H1 (cell line): ENCODE measurements at regions not wholly inside any gene's neighbourhood (a gene's known extent, or its start where the extent isn't known, plus 50 kb on each side); places are given as distances from the start of the nearest gene placed in this dataset.

ENCODE experiments used
- CTCF ChIA-PET: fragments of 300-600 bp; sonication (Branson Sonifier 250); formaldehyde crosslinking; loops from one replicate; lab custom pipeline; 2021; ENCODE audit not compliant: partially characterized antibody; lab: Charles Lee
- POLR2A ChIA-PET: fragments of 300-600 bp; sonication (Branson Sonifier 250); formaldehyde crosslinking; loops from one replicate; lab custom pipeline; 2021; ENCODE audit warnings: inconsistent platforms; ENCODE audit not compliant: partially characterized antibody; lab: Charles Lee
- DNase-seq, 2 experiments: peaks; one replicate each; pipeline versions ENCODE4 v3.0.0 to v3.0.0-alpha.2; 2010 to 2022; ENCODE audit warnings: low spot score in 2 of 2, low read depth in 1 of 2, mixed read lengths in 1 of 2
- FAIRE-seq: peaks from 2 replicates; lab custom pipeline; 2011; peaks lifted over from hg19 to GRCh38; lab: Jason Lieb, UNC
- H2AFZ ChIP-seq: 2 replicates; pipeline ENCODE4 v1.8.1; 2012; ENCODE audit warnings: low read length, inconsistent platforms
- H2AK5ac ChIP-seq: 2 replicates; pipeline ENCODE4 v1.6.1; 2013; ENCODE audit warnings: low read depth, low read length
- H2BK120ac ChIP-seq: replicated peaks from 2 replicates; pipeline ENCODE3; 2013; ENCODE audit warnings: low read depth, low read length, inconsistent platforms
- H2BK12ac ChIP-seq: 2 replicates; pipeline ENCODE4 v1.6.1; 2013; ENCODE audit warnings: low read depth, low read length
- H2BK15ac ChIP-seq: 2 replicates; pipeline ENCODE4 v1.6.1; 2013; ENCODE audit warnings: low read length
- H2BK20ac ChIP-seq: 2 replicates; pipeline ENCODE4 v1.6.1; 2013; ENCODE audit warnings: low read length
- H2BK5ac ChIP-seq: 2 replicates; pipeline ENCODE4 v1.6.1; 2013; ENCODE audit warnings: low read depth, low read length
- H3K14ac ChIP-seq: 2 replicates; pipeline ENCODE4 v1.6.1; 2013; ENCODE audit warnings: inconsistent platforms; ENCODE audit not compliant: insufficient read length
- H3K18ac ChIP-seq: 2 replicates; pipeline ENCODE4 v1.6.1; 2013; ENCODE audit warnings: low read length; ENCODE audit errors: extremely low read depth
- H3K23ac ChIP-seq: 2 replicates; pipeline ENCODE4 v1.6.1; 2013; ENCODE audit warnings: inconsistent platforms; ENCODE audit not compliant: insufficient read length
- H3K23me2 ChIP-seq: 2 replicates; pipeline ENCODE4 v1.6.1; 2013; ENCODE audit warnings: low read depth, low read length
- H3K27ac ChIP-seq: 2 replicates; pipeline ENCODE4 v1.6.1; 2011; ENCODE audit warnings: low read depth, low read length, inconsistent platforms
- H3K27me3 ChIP-seq, 4 experiments: replicated peaks in 1 of 4; 1 replicate in 1 of 4; 2 replicates in 3 of 4; pipeline versions ENCODE4 v1.6.1 to v1.8.1; 2011 to 2013; ENCODE audit warnings: low read length in 3 of 4, mild to moderate bottlenecking in 3 of 4, inconsistent platforms in 2 of 4, mixed read lengths in 2 of 4, moderate library complexity in 1 of 4; ENCODE audit not compliant: control insufficient read depth in 3 of 4, insufficient read depth in 3 of 4; ENCODE audit errors: extremely low read depth in 1 of 4
- H3K36me3 ChIP-seq, 4 experiments: 2 replicates each; pipeline versions ENCODE4 v1.6.1 to v1.8.1; 2011 to 2013; ENCODE audit warnings: mild to moderate bottlenecking in 4 of 4, low read length in 3 of 4, moderate library complexity in 2 of 4, control low read depth in 1 of 4, inconsistent platforms in 1 of 4; ENCODE audit not compliant: insufficient read depth in 4 of 4, control insufficient read depth in 2 of 4
- H3K4ac ChIP-seq: replicated peaks from 2 replicates; pipeline ENCODE3; 2013; ENCODE audit warnings: low read length, low read depth, mixed read lengths, inconsistent platforms; ENCODE audit not compliant: insufficient read length
- H3K4me1 ChIP-seq, 4 experiments: replicated peaks in 1 of 4; 1 replicate in 1 of 4; 2 replicates in 3 of 4; pipeline versions ENCODE4 v1.6.1 to v1.8.1; 2011 to 2013; ENCODE audit warnings: low read length in 3 of 4, inconsistent platforms in 2 of 4, mixed read lengths in 1 of 4; ENCODE audit not compliant: insufficient read depth in 4 of 4, control insufficient read depth in 3 of 4
- H3K4me2 ChIP-seq, 2 experiments: 2 replicates each; pipeline versions ENCODE4 v1.6.1 to v1.8.1; 2011 to 2013; ENCODE audit warnings: low read depth in 2 of 2, low read length in 2 of 2, control low read depth in 1 of 2, inconsistent platforms in 1 of 2, mild to moderate bottlenecking in 1 of 2; ENCODE audit not compliant: insufficient read depth in 1 of 2
- H3K4me3 ChIP-seq, 4 experiments: fragments of 200-600, 300-600 bp in 1 of 4; sonication (generic), shearing (Covaris generic), sonication (Bioruptor Twin) in 1 of 4; 2 replicates each; pipeline versions ENCODE4 v1.5.1 to v1.8.1; 2011 to 2016; ENCODE audit warnings: low read length in 4 of 4, low read depth in 3 of 4, control low read depth in 2 of 4, inconsistent platforms in 2 of 4, mild to moderate bottlenecking in 2 of 4, mixed read lengths in 1 of 4, moderate library complexity in 1 of 4; ENCODE audit not compliant: insufficient read depth in 2 of 4; ENCODE audit errors: extremely low read depth in 1 of 4
- H3K56ac ChIP-seq: replicated peaks from 2 replicates; pipeline ENCODE3; 2013; ENCODE audit warnings: low read depth, mild to moderate bottlenecking, mixed read lengths, low read length, inconsistent platforms; ENCODE audit not compliant: insufficient read length
- H3K79me1 ChIP-seq: 2 replicates; pipeline ENCODE4 v1.6.1; 2013; ENCODE audit warnings: low read depth, low read length, control low read depth
- H3K79me2 ChIP-seq, 2 experiments: 2 replicates each; pipeline versions ENCODE4 v1.6.1 to v1.8.1; 2012 to 2013; ENCODE audit warnings: low read length in 2 of 2, mild to moderate bottlenecking in 2 of 2, inconsistent platforms in 1 of 2; ENCODE audit not compliant: insufficient read depth in 2 of 2, control insufficient read depth in 1 of 2
- H3K9ac ChIP-seq, 4 experiments: replicated peaks in 1 of 4; 1 replicate in 1 of 4; 2 replicates in 3 of 4; pipeline versions ENCODE4 v1.6.1 to v1.8.1; 2011 to 2013; ENCODE audit warnings: low read depth in 3 of 4, low read length in 3 of 4, control low read depth in 2 of 4, mild to moderate bottlenecking in 2 of 4, moderate library complexity in 2 of 4, inconsistent platforms in 1 of 4; ENCODE audit errors: extremely low read depth in 1 of 4
- H3K9me3 ChIP-seq, 2 experiments: 2 replicates each; pipeline versions ENCODE4 v1.6.1 to v1.8.1; 2012 to 2013; ENCODE audit warnings: mild to moderate bottlenecking in 2 of 2, moderate library complexity in 2 of 2, control low read depth in 1 of 2, inconsistent platforms in 1 of 2, low read depth in 1 of 2, low read length in 1 of 2, mixed read lengths in 1 of 2; ENCODE audit not compliant: insufficient read depth in 2 of 2
- H4K20me1 ChIP-seq, 2 experiments: replicated peaks in 1 of 2; 2 replicates each; pipeline versions ENCODE3 to v1.8.1; 2011 to 2013; ENCODE audit warnings: inconsistent platforms in 2 of 2, low read length in 2 of 2, mild to moderate bottlenecking in 1 of 2; ENCODE audit not compliant: insufficient read depth in 2 of 2, control insufficient read depth in 1 of 2
- H4K5ac ChIP-seq: 2 replicates; pipeline ENCODE4 v1.6.1; 2013; ENCODE audit warnings: low read length, low read depth, mixed read lengths, inconsistent platforms; ENCODE audit not compliant: insufficient read length
- H4K8ac ChIP-seq: 2 replicates; pipeline ENCODE4 v1.8.0; 2013; ENCODE audit warnings: mild to moderate bottlenecking, moderate library complexity, low read length, inconsistent platforms; ENCODE audit not compliant: insufficient read depth; ENCODE audit errors: extremely low read depth
- H4K91ac ChIP-seq: replicated peaks from 2 replicates; pipeline ENCODE3; 2013; ENCODE audit warnings: low read length, mixed read lengths, inconsistent platforms; ENCODE audit not compliant: insufficient read length
- KDM1A ChIP-seq: fragments of 200-600, 300-600 bp; sonication (generic); IDR thresholded peaks from 2 replicates; pipeline ENCODE4 v1.7.1; 2016; ENCODE audit warnings: mild to moderate bottlenecking, low read length, borderline replicate concordance
- SP1 ChIP-seq: IDR thresholded peaks from 2 replicates; pipeline ENCODE4 v1.6.1; 2011; ENCODE audit warnings: low read depth, low read length
- TAF7 ChIP-seq: optimal IDR thresholded peaks from 2 replicates; pipeline ENCODE3; 2011; ENCODE audit warnings: low read depth, mild to moderate bottlenecking, inconsistent platforms, low read length, moderate library complexity, borderline replicate concordance
- YY1 ChIP-seq: IDR thresholded peaks from 2 replicates; pipeline ENCODE4 v1.6.1; 2011; ENCODE audit warnings: low read depth, mild to moderate bottlenecking, low read length
- WGBS, 2 experiments: shearing (Covaris generic) in 1 of 2; methylation state at CpG; one replicate each; pipeline versions ENCODE4 v1.1.6 to v1.1.7; 2013 to 2015; ENCODE audit warnings: low lambda C conversion rate in 2 of 2, mixed read lengths in 2 of 2, inconsistent platforms in 1 of 2, low coverage in 1 of 2, missing lambda C conversion rate in 1 of 2; ENCODE audit not compliant: insufficient replicate concordance in 2 of 2, insufficient coverage in 1 of 2, insufficient read length in 1 of 2; ENCODE audit errors: extremely low coverage in 1 of 2, missing lambda C conversion rate in 1 of 2; 5-methylcytosine and 5-hydroxymethylcytosine counted together

GRCh38 chr18:78862395-78862794 lies 117.2 kb upstream of the SALL3 start:
- H3K79me1 ChIP-seq: no peaks in the 10 kb centered on the region
- no peaks in the 10 kb centered on the region for H3K79me2 ChIP-seq
- no peak overlapping the region for H3K9ac ChIP-seq
- no peak overlapping the region for H2AK5ac ChIP-seq
- H4K91ac ChIP-seq: no peak overlapping the region
- H3K4ac ChIP-seq: no peak overlapping the region
- H2BK20ac ChIP-seq: no peak overlapping the region
- no peak for FAIRE-seq
- no peak overlapping the region for H2BK12ac ChIP-seq
- no peak overlapping the region for H4K8ac ChIP-seq
- TF ChIP-seq TAF7: no peak
- TF ChIP-seq SP1: no peak
- TF ChIP-seq YY1: no peak
- no peak for TF ChIP-seq KDM1A
- TF ChIP-seq, all 59 proteins: peak for 0
- no peak overlapping the region for H3K14ac ChIP-seq
- H3K27ac ChIP-seq: no peak overlapping the region
- H3K4me1 ChIP-seq: no peaks in the 10 kb centered on the region; a peak in 1 of 7 replicates
- no peak overlapping the region for H3K4me3 ChIP-seq
- H3K36me3 ChIP-seq: no peaks in the 10 kb centered on the region
- no peak overlapping the region for H2AFZ ChIP-seq
- H4K20me1 ChIP-seq: no peaks in the 10 kb centered on the region
- no peak for DNase-seq
- no peak overlapping the region for H3K4me2 ChIP-seq
- no peaks in the 10 kb centered on the region for H3K9me3 ChIP-seq
- H2BK5ac ChIP-seq: no peak overlapping the region
- H3K23me2 ChIP-seq: no peaks in the 10 kb centered on the region
- H3K27me3 ChIP-seq: no peaks in the 10 kb centered on the region
- ChIA-PET POLR2A (no interaction called here), CTCF (interaction anchor here (1.2 kb wide), 1 partner anchor 17 kb away, joined by 3 read pairs; no protein-coding TSS in a partner anchor)
- H3K56ac ChIP-seq: no peak overlapping the region
- H2BK15ac ChIP-seq: no peak overlapping the region
- H3K23ac ChIP-seq: no peak overlapping the region
- 93% methylated on average over 9 of the region's 9 CpGs; no CpG with 5 or more reads in 1 of the 2 experiments for WGBS, 2 experiments
- no peak overlapping the region for H3K18ac ChIP-seq
- H4K5ac ChIP-seq: no peak overlapping the region
- H2BK120ac ChIP-seq: no peak overlapping the region
